ENCODE measurements at regions not wholly inside any gene's neighbourhood (a gene's known extent, or its start where the extent isn't known, plus 50 kb on each side); places are given as distances from the start of the nearest gene placed in this dataset.

DNA sequence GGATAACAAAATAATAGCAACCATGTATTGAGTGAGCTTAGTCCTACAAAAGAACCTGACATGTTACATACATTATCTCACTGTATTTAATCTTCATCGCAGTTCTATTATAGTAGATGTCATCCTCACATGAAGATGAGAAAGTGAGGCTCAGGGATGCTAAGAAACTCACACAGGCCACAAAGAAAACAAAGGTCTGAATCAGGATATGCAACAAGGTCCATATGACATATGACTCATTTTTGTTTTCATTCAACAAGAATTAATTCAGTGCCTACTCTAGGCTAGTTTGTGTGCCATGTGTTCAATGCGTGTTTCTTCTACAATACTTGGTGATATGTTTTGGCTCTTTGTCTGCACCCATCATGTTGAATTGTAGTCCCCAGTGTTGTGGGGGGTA, 219.7 kb upstream of the EPHA4 start:
- no peaks in the 10 kb centered on the region for H3K27me3 Mint-ChIP-seq (ENCODE audit: unreplicated experiment)
- no peak for DNase-seq
- H3K27ac Mint-ChIP-seq (ENCODE audit: unreplicated experiment), result no peak overlapping the region
- H3K9me3 Mint-ChIP-seq (ENCODE audit: low read depth, unreplicated experiment), result no peaks in the 10 kb centered on the region
- H3K4me1 Mint-ChIP-seq (ENCODE audit: low read depth, unreplicated experiment), result peaks cover 40% of the 10 kb centered on the region
- TF ChIP-seq, protein P1, sequence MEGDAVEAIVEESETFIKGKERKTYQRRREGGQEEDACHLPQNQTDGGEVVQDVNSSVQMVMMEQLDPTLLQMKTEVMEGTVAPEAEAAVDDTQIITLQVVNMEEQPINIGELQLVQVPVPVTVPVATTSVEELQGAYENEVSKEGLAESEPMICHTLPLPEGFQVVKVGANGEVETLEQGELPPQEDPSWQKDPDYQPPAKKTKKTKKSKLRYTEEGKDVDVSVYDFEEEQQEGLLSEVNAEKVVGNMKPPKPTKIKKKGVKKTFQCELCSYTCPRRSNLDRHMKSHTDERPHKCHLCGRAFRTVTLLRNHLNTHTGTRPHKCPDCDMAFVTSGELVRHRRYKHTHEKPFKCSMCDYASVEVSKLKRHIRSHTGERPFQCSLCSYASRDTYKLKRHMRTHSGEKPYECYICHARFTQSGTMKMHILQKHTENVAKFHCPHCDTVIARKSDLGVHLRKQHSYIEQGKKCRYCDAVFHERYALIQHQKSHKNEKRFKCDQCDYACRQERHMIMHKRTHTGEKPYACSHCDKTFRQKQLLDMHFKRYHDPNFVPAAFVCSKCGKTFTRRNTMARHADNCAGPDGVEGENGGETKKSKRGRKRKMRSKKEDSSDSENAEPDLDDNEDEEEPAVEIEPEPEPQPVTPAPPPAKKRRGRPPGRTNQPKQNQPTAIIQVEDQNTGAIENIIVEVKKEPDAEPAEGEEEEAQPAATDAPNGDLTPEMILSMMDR (IDR thresholded peaks at IDR 0.05; ENCODE audit: unreplicated experiment), result no peak
- H3K4me3 Mint-ChIP-seq (ENCODE audit: low read depth, unreplicated experiment), result no peak overlapping the region
- BruUV-seq (replicated peaks), result no TSS peak
- intact Hi-C loops (cut with micrococcal nuclease; ENCODE audit: unreplicated experiment), result no loop called here
- H3K36me3 Mint-ChIP-seq (ENCODE audit: insufficient read depth, unreplicated experiment), result no peaks in the 10 kb centered on the region
- CTCF ChIA-PET, result no interaction called here

DNA sequence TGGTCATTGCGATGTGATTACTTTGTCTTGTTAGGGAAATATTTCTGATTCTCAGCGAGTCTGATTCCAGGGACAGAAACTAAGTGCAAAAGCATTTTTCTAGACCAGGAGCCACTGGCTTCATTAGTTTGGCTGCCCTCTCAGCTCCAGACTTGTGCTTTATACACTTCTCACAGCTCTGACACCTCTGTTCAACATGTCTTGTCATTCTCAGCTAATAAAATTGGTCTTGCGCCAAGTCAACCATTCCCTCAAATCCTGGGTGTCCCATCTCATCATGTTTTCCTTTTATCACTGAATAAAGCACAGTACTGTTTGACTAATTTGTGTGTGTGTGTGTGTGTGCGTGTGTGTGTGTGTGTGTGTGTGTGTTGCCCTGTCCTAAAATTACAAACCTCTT, 215.5 kb upstream of the EPHA4 start:
- CTCF ChIA-PET, result no interaction called here
- TF ChIP-seq, protein P1 (IDR thresholded peaks at IDR 0.05; ENCODE audit: unreplicated experiment), result no peak
- Mint-ChIP-seq H3K4me3 (ENCODE audit: low read depth, unreplicated experiment) (no peak overlapping the region), H3K27ac (ENCODE audit: unreplicated experiment) (no peak overlapping the region), H3K9me3 (ENCODE audit: low read depth, unreplicated experiment) (no peaks in the 10 kb centered on the region), H3K36me3 (ENCODE audit: insufficient read depth, unreplicated experiment) (no peaks in the 10 kb centered on the region), H3K4me1 (ENCODE audit: low read depth, unreplicated experiment) (peaks cover 7% of the 10 kb centered on the region), H3K27me3 (ENCODE audit: unreplicated experiment) (no peaks in the 10 kb centered on the region)
- no peak for DNase-seq
- BruUV-seq (replicated peaks), result no TSS peak
- intact Hi-C loops (cut with micrococcal nuclease; ENCODE audit: unreplicated experiment), result no loop called here

DNA sequence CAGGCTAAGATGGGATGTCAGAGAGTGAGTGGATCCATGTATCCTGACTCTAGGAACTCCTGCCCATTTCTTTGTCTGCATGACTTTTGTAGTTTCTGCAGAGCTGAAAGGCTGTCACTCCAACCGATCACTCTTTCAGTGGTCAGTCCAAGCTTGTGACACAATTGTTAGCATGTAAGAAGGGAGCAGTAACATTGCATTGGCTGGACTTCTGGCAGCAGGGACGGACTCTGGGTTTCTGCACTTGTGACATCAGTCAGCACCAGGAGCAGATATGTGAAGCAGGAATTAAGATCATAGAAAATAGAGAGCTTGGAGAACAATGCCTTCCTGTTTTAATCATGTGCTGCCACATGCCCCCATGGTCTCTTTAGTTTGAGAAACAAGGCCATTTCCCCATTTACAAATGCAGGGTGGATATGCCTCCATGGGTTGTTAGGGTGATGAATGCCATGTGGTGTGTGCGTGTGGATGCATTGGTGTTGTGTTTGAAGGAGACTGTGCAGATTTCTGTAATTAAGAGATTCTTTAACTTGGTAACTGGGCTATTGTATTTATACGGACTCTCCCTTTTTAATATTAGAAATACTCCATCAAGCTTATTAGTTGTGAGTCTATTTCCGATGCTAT, 214.3 kb upstream of the EPHA4 start:
- no peak for DNase-seq
- no peak overlapping the region for H3K27ac Mint-ChIP-seq (ENCODE audit: unreplicated experiment)
- no peaks in the 10 kb centered on the region for H3K4me1 Mint-ChIP-seq (ENCODE audit: low read depth, unreplicated experiment)
- no peaks in the 10 kb centered on the region for H3K9me3 Mint-ChIP-seq (ENCODE audit: low read depth, unreplicated experiment)
- H3K36me3 Mint-ChIP-seq (ENCODE audit: insufficient read depth, unreplicated experiment), result no peaks in the 10 kb centered on the region
- H3K4me3 Mint-ChIP-seq (ENCODE audit: low read depth, unreplicated experiment), result no peak overlapping the region
- CTCF ChIA-PET, result no interaction called here
- TF ChIP-seq, protein P1 (IDR thresholded peaks at IDR 0.05; ENCODE audit: unreplicated experiment), result no peak
- no peaks in the 10 kb centered on the region for H3K27me3 Mint-ChIP-seq (ENCODE audit: unreplicated experiment)
- BruUV-seq (replicated peaks), result no TSS peak
- intact Hi-C loops (cut with micrococcal nuclease; ENCODE audit: unreplicated experiment), result no loop called here

DNA sequence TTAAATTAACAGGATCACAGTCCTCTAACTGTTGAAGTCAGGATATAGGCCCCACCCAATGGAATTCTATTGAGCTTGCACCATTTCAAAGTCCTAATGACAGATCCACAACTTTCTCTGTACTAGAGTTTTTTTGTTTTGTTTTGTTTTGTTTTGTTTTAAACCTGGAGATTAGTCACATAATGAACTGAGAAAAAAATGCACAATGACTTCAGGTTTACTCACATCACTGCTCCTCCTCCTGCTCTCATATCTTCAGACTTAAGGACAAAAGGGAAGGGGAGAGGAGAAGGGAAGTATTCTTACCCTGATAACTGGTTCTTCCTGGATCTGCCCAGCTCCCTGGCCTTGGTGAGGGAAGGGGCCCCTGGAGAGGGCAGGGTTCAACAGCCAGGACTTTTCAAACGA, 208.2 kb upstream of the EPHA4 start:
- no peaks in the 10 kb centered on the region for H3K27me3 Mint-ChIP-seq (ENCODE audit: unreplicated experiment)
- H3K27ac Mint-ChIP-seq (ENCODE audit: unreplicated experiment), result no peak overlapping the region
- CTCF ChIA-PET, result interaction anchor here (1.0 to 1.3 kb wide), 2 partner anchors 13 to 14 kb away, joined by 3 to 5 read pairs; no protein-coding TSS in a partner anchor
- TF ChIP-seq, protein P1 (IDR thresholded peaks at IDR 0.05; ENCODE audit: unreplicated experiment), result no peak
- no peak for DNase-seq
- H3K4me3 Mint-ChIP-seq (ENCODE audit: low read depth, unreplicated experiment), result no peak overlapping the region
- no TSS peak for BruUV-seq (replicated peaks)
- H3K9me3 Mint-ChIP-seq (ENCODE audit: low read depth, unreplicated experiment), result no peaks in the 10 kb centered on the region
- no peaks in the 10 kb centered on the region for H3K36me3 Mint-ChIP-seq (ENCODE audit: insufficient read depth, unreplicated experiment)
- H3K4me1 Mint-ChIP-seq (ENCODE audit: low read depth, unreplicated experiment), result peaks cover 9% of the 10 kb centered on the region
- intact Hi-C loops (cut with micrococcal nuclease; ENCODE audit: unreplicated experiment), result no loop called here

Measured in Calu3 (cell line).